IPS-20b (cell line): ENCODE measurements at regions not wholly inside any gene's neighbourhood (a gene's known extent, or its start where the extent isn't known, plus 50 kb on each side); places are given as distances from the start of the nearest gene placed in this dataset.

Source experiments
- H3K27ac ChIP-seq: one replicate; pipeline ENCODE4 v1.5.1; 2013; ENCODE audit warnings: low read length
- H3K27me3 ChIP-seq: 2 replicates; pipeline ENCODE4 v1.6.1; 2013; ENCODE audit warnings: mild to moderate bottlenecking, low read length, inconsistent platforms; ENCODE audit not compliant: insufficient read depth
- H3K36me3 ChIP-seq: 2 replicates; pipeline ENCODE4 v1.6.1; 2013; ENCODE audit warnings: low read depth, mild to moderate bottlenecking, inconsistent platforms, low read length, moderate library complexity; ENCODE audit not compliant: insufficient read depth
- H3K4me1 ChIP-seq: 2 replicates; pipeline ENCODE4 v1.6.1; 2013; ENCODE audit warnings: mild to moderate bottlenecking, control low read depth, inconsistent platforms, low read length, moderate library complexity; ENCODE audit not compliant: insufficient read depth
- H3K4me3 ChIP-seq: 2 replicates; pipeline ENCODE4 v1.5.1; 2013; ENCODE audit warnings: mild to moderate bottlenecking, low read length, inconsistent platforms
- H3K9ac ChIP-seq: 2 replicates; pipeline ENCODE4 v1.6.1; 2013; ENCODE audit warnings: low read depth, mild to moderate bottlenecking, inconsistent platforms, low read length, moderate library complexity
- H3K9me3 ChIP-seq: 2 replicates; pipeline ENCODE4 v1.6.1; 2013; ENCODE audit warnings: mild to moderate bottlenecking, low read depth, low read length, inconsistent platforms; ENCODE audit not compliant: insufficient read depth

DNA sequence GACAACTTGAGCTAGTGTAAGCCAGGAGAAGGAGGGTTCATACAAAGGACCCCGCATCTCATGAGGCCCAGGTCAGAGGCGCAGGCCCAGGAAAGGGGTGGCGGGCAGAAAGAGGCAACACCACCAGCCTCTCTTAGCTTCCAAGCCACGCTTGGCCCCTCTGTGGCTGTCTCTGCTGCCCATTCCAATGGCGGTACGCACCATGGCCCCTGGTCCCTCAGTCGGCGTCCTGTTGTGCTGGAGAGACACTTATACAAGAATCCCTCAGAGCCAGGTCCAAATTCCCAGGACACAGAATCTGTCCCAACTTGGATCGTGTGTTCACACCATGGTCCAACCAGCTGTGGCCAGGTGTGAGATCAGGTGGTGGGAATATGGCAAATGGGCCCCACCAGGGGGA lies 127.0 kb upstream of the CDH4 start:
- H3K36me3 ChIP-seq: no peaks in the 10 kb centered on the region
- H3K9me3 ChIP-seq: no peaks in the 10 kb centered on the region
- no peak overlapping the region for H3K4me3 ChIP-seq
- H3K4me1 ChIP-seq: peaks cover under 1% of the 10 kb centered on the region; the same call in 1 of the 2 replicates
- H3K27me3 ChIP-seq: peaks cover 34% of the 10 kb centered on the region
- no peak overlapping the region for H3K27ac ChIP-seq
- no peak overlapping the region for H3K9ac ChIP-seq

DNA sequence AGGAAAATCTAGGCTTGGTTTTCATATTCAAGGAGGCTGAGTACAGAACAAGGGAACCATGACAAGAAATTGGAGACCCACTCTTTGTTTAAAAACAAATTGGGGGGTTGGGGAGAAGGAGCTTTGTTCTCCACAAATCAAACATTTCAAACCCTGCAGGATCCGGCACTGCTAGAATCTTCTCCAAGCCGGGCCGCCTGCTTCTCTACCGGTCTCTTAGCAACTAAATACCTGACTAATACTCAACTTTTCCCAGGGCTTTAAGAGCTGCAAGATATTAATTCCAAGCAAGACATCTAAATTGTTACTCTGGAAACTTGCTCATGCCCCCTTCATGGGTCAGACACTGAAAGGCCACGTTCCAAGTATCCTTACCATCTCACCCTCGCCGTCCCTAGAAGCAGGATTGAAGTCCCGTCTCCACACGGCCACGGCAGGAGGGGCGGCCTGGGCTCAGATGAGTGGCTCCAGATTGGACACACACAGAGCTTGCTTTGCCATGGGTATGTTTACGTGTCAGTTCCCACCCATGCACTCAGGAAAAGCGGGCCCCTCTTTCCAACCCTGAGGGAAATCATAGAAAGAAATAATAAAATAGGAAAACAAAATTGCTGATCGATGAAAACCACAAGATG lies 126.4 kb upstream of the CDH4 start:
- no peak overlapping the region for H3K27ac ChIP-seq
- H3K4me3 ChIP-seq: no peak overlapping the region
- no peaks in the 10 kb centered on the region for H3K9me3 ChIP-seq
- H3K4me1 ChIP-seq: no peaks in the 10 kb centered on the region
- no peaks in the 10 kb centered on the region for H3K36me3 ChIP-seq
- H3K9ac ChIP-seq: no peak overlapping the region
- H3K27me3 ChIP-seq: peaks cover 40% of the 10 kb centered on the region

DNA sequence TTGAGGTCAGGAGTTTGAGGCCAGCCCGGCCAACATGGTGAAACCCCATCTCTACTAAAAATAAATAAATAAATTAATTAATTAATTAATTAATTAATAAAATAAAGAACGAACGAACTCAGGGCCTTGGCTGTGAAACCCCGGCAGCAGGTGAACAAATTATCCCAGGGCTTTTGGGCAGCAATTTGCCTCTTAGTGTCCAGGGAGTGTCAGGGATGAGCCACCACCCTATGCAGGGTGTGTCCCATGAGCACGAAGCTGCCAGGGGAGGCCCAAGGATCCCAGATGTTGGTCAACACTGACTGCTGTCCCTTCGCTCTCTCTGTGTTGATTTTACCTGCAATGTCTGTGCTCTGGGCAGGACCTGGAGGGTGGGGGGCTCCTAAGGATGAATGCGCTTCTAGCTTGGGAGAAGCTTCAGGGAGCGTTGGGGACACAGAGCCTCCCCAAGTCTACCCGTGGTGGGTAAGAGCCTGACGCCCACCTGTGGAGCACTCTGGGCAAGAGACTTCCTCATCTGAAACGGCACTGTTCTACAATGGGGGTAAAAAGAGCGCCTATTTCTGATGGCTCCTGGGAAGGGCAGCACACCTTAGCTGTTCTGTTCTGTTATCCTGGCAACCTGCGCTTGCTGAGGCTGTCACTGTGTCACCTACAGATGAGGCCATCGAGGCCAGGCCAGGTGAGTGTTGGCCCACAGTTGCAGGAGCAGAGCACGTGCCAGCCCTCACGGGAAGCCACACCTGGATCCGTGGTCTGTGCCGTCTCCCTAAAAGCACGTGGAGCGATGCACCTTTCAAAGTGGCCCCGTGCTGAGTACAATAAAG lies 125.5 kb upstream of the CDH4 start:
- H3K27ac ChIP-seq: no peak overlapping the region
- no peaks in the 10 kb centered on the region for H3K4me1 ChIP-seq
- no peaks in the 10 kb centered on the region for H3K9me3 ChIP-seq
- H3K4me3 ChIP-seq: no peak overlapping the region
- H3K27me3 ChIP-seq: peaks cover 49% of the 10 kb centered on the region
- H3K36me3 ChIP-seq: no peaks in the 10 kb centered on the region
- H3K9ac ChIP-seq: no peak overlapping the region

DNA sequence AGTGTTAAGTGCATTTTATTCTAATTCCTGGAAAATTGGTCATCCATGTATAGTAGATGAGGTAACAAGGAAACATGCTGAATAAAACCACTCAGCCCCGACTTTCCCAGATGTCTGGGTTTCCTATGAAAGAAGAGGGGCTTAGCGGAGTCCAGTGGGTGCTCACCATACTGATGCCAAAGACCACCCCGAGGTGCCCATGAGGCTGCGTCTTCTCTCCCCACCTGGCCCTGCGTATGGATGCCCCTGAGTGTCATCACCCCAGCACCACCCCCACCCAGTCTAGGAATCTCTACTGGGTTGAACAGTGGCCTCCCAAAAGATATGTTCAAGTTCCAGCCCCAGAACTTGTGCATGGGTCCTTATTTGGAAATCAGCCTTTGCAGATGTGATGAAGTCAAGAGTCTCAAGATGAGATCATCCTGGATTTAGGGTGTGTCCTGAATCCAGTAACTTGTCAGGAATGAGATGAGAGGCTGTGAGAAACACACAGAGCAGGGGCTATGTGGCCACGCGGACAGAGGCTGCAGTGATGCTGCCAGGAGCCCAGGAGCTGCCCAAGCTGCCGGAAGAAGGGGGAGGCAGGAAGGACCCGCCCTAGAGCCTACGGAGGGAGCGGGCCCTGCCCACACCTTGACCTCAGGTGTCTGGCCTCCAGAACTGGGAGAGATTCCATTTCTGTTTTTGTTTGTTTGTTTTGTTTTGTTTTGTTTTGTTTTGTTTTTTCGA lies 124.6 kb upstream of the CDH4 start:
- Histone ChIP-seq H3K4me1 (no peaks in the 10 kb centered on the region), H3K9me3 (no peaks in the 10 kb centered on the region), H3K36me3 (no peaks in the 10 kb centered on the region), H3K9ac (no peak overlapping the region), H3K27me3 (peaks cover 52% of the 10 kb centered on the region), H3K4me3 (no peak overlapping the region), H3K27ac (no peak overlapping the region)

DNA sequence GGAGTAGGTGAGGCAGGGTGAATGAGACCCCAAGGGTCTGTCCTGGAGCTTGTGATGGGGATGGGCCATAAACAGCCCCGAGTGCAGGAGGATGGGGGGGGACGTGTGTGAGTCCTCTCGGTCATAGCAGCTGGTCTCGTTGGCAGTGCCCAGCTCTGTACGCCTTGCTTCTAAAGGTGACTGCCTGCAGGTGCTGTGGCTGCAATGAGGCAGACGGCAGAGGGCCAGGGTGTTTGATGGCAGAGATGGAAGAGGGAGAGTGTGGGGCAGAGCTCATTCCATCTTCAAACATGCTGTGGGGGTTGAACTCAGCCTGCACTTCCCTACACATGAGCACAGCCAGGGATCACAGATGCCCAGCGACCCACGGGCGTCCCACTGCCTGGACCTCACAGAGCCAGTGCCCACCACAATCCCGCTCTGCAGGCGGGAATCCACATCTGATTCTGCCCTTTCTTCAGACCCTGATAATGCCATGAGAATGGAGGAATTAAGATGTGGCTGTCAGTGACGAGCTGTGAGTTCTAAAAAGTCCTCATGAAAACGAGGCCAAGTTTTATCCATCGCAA lies 123.3 kb upstream of the CDH4 start:
- Histone ChIP-seq H3K27me3 (peaks cover 54% of the 10 kb centered on the region), H3K9ac (no peak overlapping the region), H3K4me1 (no peaks in the 10 kb centered on the region), H3K4me3 (no peak overlapping the region), H3K27ac (no peak overlapping the region), H3K9me3 (no peaks in the 10 kb centered on the region), H3K36me3 (no peaks in the 10 kb centered on the region)

DNA sequence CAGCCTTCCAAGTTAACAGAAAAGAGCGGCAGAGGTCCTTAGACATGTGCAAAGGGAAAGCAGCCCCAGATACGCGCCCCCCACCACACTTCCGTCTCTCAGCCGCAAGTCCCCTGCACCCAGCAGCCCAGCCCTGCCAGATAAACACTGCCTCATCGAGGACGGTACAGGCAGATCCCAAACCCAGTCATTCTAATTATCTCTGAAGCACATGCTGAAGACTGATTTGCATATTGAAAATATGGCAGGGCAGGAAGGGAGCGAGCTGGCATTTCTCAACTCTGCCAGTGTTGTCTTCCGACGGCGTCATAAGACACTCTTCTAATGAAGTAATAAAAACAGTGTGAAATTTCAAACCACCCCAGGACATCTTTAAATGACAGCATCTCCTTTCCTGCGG lies 122.8 kb upstream of the CDH4 start:
- no peak overlapping the region for H3K9ac ChIP-seq
- H3K36me3 ChIP-seq: no peaks in the 10 kb centered on the region
- no peaks in the 10 kb centered on the region for H3K9me3 ChIP-seq
- H3K27ac ChIP-seq: no peak overlapping the region
- peaks cover 55% of the 10 kb centered on the region for H3K27me3 ChIP-seq
- no peak overlapping the region for H3K4me3 ChIP-seq
- H3K4me1 ChIP-seq: no peaks in the 10 kb centered on the region

DNA sequence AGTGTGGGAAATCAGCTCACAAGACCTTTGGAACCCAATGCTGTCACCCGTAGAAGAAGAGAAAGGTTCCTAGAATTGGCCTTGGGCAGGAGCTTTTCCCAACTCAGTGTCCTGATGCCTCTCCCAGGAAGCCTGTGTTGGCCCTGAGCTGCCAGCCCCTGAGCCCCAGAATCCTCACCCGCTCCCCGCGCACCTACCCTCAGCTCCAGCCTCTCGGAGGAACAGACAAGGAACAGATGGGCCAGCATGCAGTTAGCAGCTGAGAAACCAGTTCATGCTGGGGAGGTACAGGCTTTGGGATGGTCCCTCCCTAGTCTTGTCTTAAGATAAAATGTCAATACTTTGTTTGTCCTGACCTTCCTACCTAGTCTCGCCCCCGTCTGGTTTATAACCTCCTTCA lies 121.9 kb upstream of the CDH4 start:
- Histone ChIP-seq H3K4me3 (no peak overlapping the region), H3K27ac (no peak overlapping the region), H3K36me3 (no peaks in the 10 kb centered on the region), H3K4me1 (no peaks in the 10 kb centered on the region), H3K27me3 (peaks cover 64% of the 10 kb centered on the region), H3K9ac (no peak overlapping the region), H3K9me3 (no peaks in the 10 kb centered on the region)

DNA sequence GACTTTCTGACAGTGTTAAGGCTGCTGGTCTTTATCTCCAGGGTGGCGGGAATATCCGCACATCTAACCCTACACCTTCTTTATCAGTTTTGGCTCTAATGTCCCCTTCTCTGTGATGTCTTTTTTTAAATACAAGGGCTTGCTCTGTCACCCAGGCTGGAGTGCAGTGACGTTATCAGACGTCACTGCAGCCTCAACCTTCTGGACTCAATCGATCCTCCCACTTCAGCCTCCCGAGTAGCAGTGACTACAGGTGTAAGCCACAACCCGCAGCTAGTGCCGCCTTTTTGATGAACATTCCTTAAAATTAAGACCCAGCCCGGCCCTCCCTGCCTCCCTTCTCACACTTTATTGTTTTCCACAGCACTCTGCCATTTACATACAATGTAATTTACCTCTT lies 120.1 kb upstream of the CDH4 start:
- Histone ChIP-seq H3K4me1 (no peaks in the 10 kb centered on the region), H3K27me3 (peaks cover 82% of the 10 kb centered on the region), H3K36me3 (no peaks in the 10 kb centered on the region), H3K9me3 (no peaks in the 10 kb centered on the region), H3K4me3 (no peak overlapping the region), H3K9ac (no peak overlapping the region), H3K27ac (no peak overlapping the region)

DNA sequence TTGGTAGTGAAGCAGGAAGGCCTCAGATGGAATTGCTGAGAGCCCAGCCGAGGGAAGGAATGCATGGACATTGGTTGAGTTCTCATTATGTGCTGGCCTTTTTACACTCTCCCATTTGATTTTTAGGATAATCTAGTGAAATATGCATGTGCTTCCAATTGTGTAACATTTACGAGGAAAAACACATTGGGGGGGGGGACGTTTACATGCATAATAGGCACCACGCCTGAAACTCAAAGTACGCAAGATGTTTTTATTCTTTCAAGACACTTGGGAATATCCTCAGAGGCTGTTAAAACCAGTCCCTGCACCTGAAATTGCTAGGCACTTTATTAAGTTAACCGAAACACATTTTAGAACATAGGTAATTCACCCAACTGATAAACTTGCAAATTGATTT lies 118.5 kb upstream of the CDH4 start:
- Histone ChIP-seq H3K4me3 (no peak overlapping the region), H3K27me3 (peaks cover 98% of the 10 kb centered on the region), H3K36me3 (no peaks in the 10 kb centered on the region), H3K27ac (no peak overlapping the region), H3K9ac (no peak overlapping the region), H3K9me3 (no peaks in the 10 kb centered on the region), H3K4me1 (no peaks in the 10 kb centered on the region)

DNA sequence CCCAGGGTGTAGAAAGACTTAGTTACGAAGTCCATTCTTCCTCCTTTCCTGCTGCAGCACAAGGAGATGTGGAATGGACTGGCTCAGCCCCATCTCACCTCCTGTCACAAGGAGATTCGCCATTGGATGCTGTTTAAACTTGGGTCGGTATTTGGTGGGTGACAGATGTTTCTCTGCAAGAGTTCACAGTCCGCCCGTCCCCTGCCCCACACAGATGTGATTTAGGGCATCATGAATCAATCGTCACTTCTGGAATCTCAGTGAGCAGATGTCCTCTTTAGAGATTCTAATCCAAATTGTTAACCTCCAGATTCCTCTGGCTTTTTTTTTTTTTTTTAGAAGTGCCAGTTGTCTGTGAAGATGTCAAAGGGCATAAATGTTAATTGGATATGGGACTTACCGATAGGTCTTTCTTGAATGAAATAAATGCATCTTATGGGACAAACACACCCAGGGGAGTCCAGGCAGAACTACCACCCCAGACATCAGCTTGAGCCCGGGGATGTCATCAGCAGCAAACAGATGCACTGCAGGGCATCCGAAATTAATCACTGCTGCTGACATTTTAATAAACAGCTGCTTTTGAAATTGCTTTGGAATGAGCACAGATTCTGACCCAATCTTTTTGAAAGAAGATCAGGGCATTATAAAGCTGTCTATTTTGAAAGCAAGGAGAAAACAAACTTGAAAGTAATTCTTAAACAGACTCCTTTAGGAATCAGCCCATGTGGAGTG lies 117.6 kb upstream of the CDH4 start:
- Histone ChIP-seq H3K9ac (no peak overlapping the region), H3K36me3 (no peaks in the 10 kb centered on the region), H3K9me3 (no peaks in the 10 kb centered on the region), H3K27ac (no peak overlapping the region), H3K27me3 (peaks cover 98% of the 10 kb centered on the region), H3K4me3 (no peak overlapping the region), H3K4me1 (no peaks in the 10 kb centered on the region)

DNA sequence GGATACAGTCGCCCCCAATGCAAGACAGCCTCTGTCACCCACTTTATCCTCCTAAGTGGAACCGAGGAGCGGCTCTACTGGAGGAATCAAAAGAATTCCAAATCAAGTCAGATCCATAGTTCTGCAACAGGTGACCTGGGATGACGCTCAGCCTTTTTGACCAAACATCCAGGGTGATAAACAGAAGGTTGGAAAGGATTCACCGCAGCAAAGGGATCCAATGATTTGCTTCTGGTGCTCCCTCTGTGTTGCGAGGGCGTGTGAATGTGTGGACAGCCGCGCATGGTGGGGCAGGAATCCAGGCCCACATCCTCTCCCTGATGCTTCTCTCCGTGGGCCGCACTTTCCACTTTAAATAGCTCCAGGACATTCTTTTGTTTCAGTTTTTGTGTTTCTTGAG lies 116.8 kb upstream of the CDH4 start:
- no peak overlapping the region for H3K27ac ChIP-seq
- peaks cover 98% of the 10 kb centered on the region for H3K27me3 ChIP-seq
- H3K4me3 ChIP-seq: no peak overlapping the region

More for the DNA sequence above, 116.8 kb upstream of the CDH4 start:
- Histone ChIP-seq H3K4me1 (no peaks in the 10 kb centered on the region), H3K9ac (no peak overlapping the region), H3K9me3 (no peaks in the 10 kb centered on the region), H3K36me3 (no peaks in the 10 kb centered on the region)
